H1 (cell line): ENCODE measurements at regions not wholly inside any gene's neighbourhood (a gene's known extent, or its start where the extent isn't known, plus 50 kb on each side); places are given as distances from the start of the nearest gene placed in this dataset.

Experiments
- CTCF ChIA-PET: fragments of 300-600 bp; sonication (Branson Sonifier 250); formaldehyde crosslinking; loops from one replicate; lab custom pipeline; 2021; ENCODE audit not compliant: partially characterized antibody; lab: Charles Lee
- POLR2A ChIA-PET: fragments of 300-600 bp; sonication (Branson Sonifier 250); formaldehyde crosslinking; loops from one replicate; lab custom pipeline; 2021; ENCODE audit warnings: inconsistent platforms; ENCODE audit not compliant: partially characterized antibody; lab: Charles Lee
- DNase-seq, 2 experiments: peaks; one replicate each; pipeline versions ENCODE4 v3.0.0 to v3.0.0-alpha.2; 2010 to 2022; ENCODE audit warnings: low spot score in 2 of 2, low read depth in 1 of 2, mixed read lengths in 1 of 2
- FAIRE-seq: peaks from 2 replicates; lab custom pipeline; 2011; peaks lifted over from hg19 to GRCh38; lab: Jason Lieb, UNC
- H2AFZ ChIP-seq: 2 replicates; pipeline ENCODE4 v1.8.1; 2012; ENCODE audit warnings: low read length, inconsistent platforms
- H2AK5ac ChIP-seq: 2 replicates; pipeline ENCODE4 v1.6.1; 2013; ENCODE audit warnings: low read depth, low read length
- H2BK120ac ChIP-seq: replicated peaks from 2 replicates; pipeline ENCODE3; 2013; ENCODE audit warnings: low read depth, low read length, inconsistent platforms
- H2BK12ac ChIP-seq: 2 replicates; pipeline ENCODE4 v1.6.1; 2013; ENCODE audit warnings: low read depth, low read length
- H2BK15ac ChIP-seq: 2 replicates; pipeline ENCODE4 v1.6.1; 2013; ENCODE audit warnings: low read length
- H2BK20ac ChIP-seq: 2 replicates; pipeline ENCODE4 v1.6.1; 2013; ENCODE audit warnings: low read length
- H2BK5ac ChIP-seq: 2 replicates; pipeline ENCODE4 v1.6.1; 2013; ENCODE audit warnings: low read depth, low read length
- H3K14ac ChIP-seq: 2 replicates; pipeline ENCODE4 v1.6.1; 2013; ENCODE audit warnings: inconsistent platforms; ENCODE audit not compliant: insufficient read length
- H3K18ac ChIP-seq: 2 replicates; pipeline ENCODE4 v1.6.1; 2013; ENCODE audit warnings: low read length; ENCODE audit errors: extremely low read depth
- H3K23ac ChIP-seq: 2 replicates; pipeline ENCODE4 v1.6.1; 2013; ENCODE audit warnings: inconsistent platforms; ENCODE audit not compliant: insufficient read length
- H3K23me2 ChIP-seq: 2 replicates; pipeline ENCODE4 v1.6.1; 2013; ENCODE audit warnings: low read depth, low read length
- H3K27ac ChIP-seq: 2 replicates; pipeline ENCODE4 v1.6.1; 2011; ENCODE audit warnings: low read depth, low read length, inconsistent platforms
- H3K27me3 ChIP-seq, 4 experiments: replicated peaks in 1 of 4; 1 replicate in 1 of 4; 2 replicates in 3 of 4; pipeline versions ENCODE4 v1.6.1 to v1.8.1; 2011 to 2013; ENCODE audit warnings: low read length in 3 of 4, mild to moderate bottlenecking in 3 of 4, inconsistent platforms in 2 of 4, mixed read lengths in 2 of 4, moderate library complexity in 1 of 4; ENCODE audit not compliant: control insufficient read depth in 3 of 4, insufficient read depth in 3 of 4; ENCODE audit errors: extremely low read depth in 1 of 4
- H3K36me3 ChIP-seq, 4 experiments: 2 replicates each; pipeline versions ENCODE4 v1.6.1 to v1.8.1; 2011 to 2013; ENCODE audit warnings: mild to moderate bottlenecking in 4 of 4, low read length in 3 of 4, moderate library complexity in 2 of 4, control low read depth in 1 of 4, inconsistent platforms in 1 of 4; ENCODE audit not compliant: insufficient read depth in 4 of 4, control insufficient read depth in 2 of 4
- H3K4ac ChIP-seq: replicated peaks from 2 replicates; pipeline ENCODE3; 2013; ENCODE audit warnings: low read length, low read depth, mixed read lengths, inconsistent platforms; ENCODE audit not compliant: insufficient read length
- H3K4me1 ChIP-seq, 4 experiments: replicated peaks in 1 of 4; 1 replicate in 1 of 4; 2 replicates in 3 of 4; pipeline versions ENCODE4 v1.6.1 to v1.8.1; 2011 to 2013; ENCODE audit warnings: low read length in 3 of 4, inconsistent platforms in 2 of 4, mixed read lengths in 1 of 4; ENCODE audit not compliant: insufficient read depth in 4 of 4, control insufficient read depth in 3 of 4
- H3K4me2 ChIP-seq, 2 experiments: 2 replicates each; pipeline versions ENCODE4 v1.6.1 to v1.8.1; 2011 to 2013; ENCODE audit warnings: low read depth in 2 of 2, low read length in 2 of 2, control low read depth in 1 of 2, inconsistent platforms in 1 of 2, mild to moderate bottlenecking in 1 of 2; ENCODE audit not compliant: insufficient read depth in 1 of 2
- H3K4me3 ChIP-seq, 4 experiments: fragments of 200-600, 300-600 bp in 1 of 4; sonication (generic), shearing (Covaris generic), sonication (Bioruptor Twin) in 1 of 4; 2 replicates each; pipeline versions ENCODE4 v1.5.1 to v1.8.1; 2011 to 2016; ENCODE audit warnings: low read length in 4 of 4, low read depth in 3 of 4, control low read depth in 2 of 4, inconsistent platforms in 2 of 4, mild to moderate bottlenecking in 2 of 4, mixed read lengths in 1 of 4, moderate library complexity in 1 of 4; ENCODE audit not compliant: insufficient read depth in 2 of 4; ENCODE audit errors: extremely low read depth in 1 of 4
- H3K56ac ChIP-seq: replicated peaks from 2 replicates; pipeline ENCODE3; 2013; ENCODE audit warnings: low read depth, mild to moderate bottlenecking, mixed read lengths, low read length, inconsistent platforms; ENCODE audit not compliant: insufficient read length
- H3K79me1 ChIP-seq: 2 replicates; pipeline ENCODE4 v1.6.1; 2013; ENCODE audit warnings: low read depth, low read length, control low read depth
- H3K79me2 ChIP-seq, 2 experiments: 2 replicates each; pipeline versions ENCODE4 v1.6.1 to v1.8.1; 2012 to 2013; ENCODE audit warnings: low read length in 2 of 2, mild to moderate bottlenecking in 2 of 2, inconsistent platforms in 1 of 2; ENCODE audit not compliant: insufficient read depth in 2 of 2, control insufficient read depth in 1 of 2
- H3K9ac ChIP-seq, 4 experiments: replicated peaks in 1 of 4; 1 replicate in 1 of 4; 2 replicates in 3 of 4; pipeline versions ENCODE4 v1.6.1 to v1.8.1; 2011 to 2013; ENCODE audit warnings: low read depth in 3 of 4, low read length in 3 of 4, control low read depth in 2 of 4, mild to moderate bottlenecking in 2 of 4, moderate library complexity in 2 of 4, inconsistent platforms in 1 of 4; ENCODE audit errors: extremely low read depth in 1 of 4
- H3K9me3 ChIP-seq, 2 experiments: 2 replicates each; pipeline versions ENCODE4 v1.6.1 to v1.8.1; 2012 to 2013; ENCODE audit warnings: mild to moderate bottlenecking in 2 of 2, moderate library complexity in 2 of 2, control low read depth in 1 of 2, inconsistent platforms in 1 of 2, low read depth in 1 of 2, low read length in 1 of 2, mixed read lengths in 1 of 2; ENCODE audit not compliant: insufficient read depth in 2 of 2
- H4K20me1 ChIP-seq, 2 experiments: replicated peaks in 1 of 2; 2 replicates each; pipeline versions ENCODE3 to v1.8.1; 2011 to 2013; ENCODE audit warnings: inconsistent platforms in 2 of 2, low read length in 2 of 2, mild to moderate bottlenecking in 1 of 2; ENCODE audit not compliant: insufficient read depth in 2 of 2, control insufficient read depth in 1 of 2
- H4K5ac ChIP-seq: 2 replicates; pipeline ENCODE4 v1.6.1; 2013; ENCODE audit warnings: low read length, low read depth, mixed read lengths, inconsistent platforms; ENCODE audit not compliant: insufficient read length
- H4K8ac ChIP-seq: 2 replicates; pipeline ENCODE4 v1.8.0; 2013; ENCODE audit warnings: mild to moderate bottlenecking, moderate library complexity, low read length, inconsistent platforms; ENCODE audit not compliant: insufficient read depth; ENCODE audit errors: extremely low read depth
- H4K91ac ChIP-seq: replicated peaks from 2 replicates; pipeline ENCODE3; 2013; ENCODE audit warnings: low read length, mixed read lengths, inconsistent platforms; ENCODE audit not compliant: insufficient read length
- CEBPB ChIP-seq: IDR thresholded peaks from 2 replicates; pipeline ENCODE4 v1.6.1; 2012; ENCODE audit warnings: low read depth, low read length
- CTBP2 ChIP-seq: IDR thresholded peaks from 2 replicates; pipeline ENCODE4 v1.7.0; 2011; ENCODE audit warnings: borderline replicate concordance, mild to moderate bottlenecking, moderate library complexity, mixed read lengths, low read length; ENCODE audit not compliant: insufficient read depth, insufficient read length
- E2F6 ChIP-seq: IDR thresholded peaks from 2 replicates; pipeline ENCODE4 v1.6.1; 2012; ENCODE audit warnings: inconsistent platforms
- EGR1 ChIP-seq: IDR thresholded peaks from 2 replicates; pipeline ENCODE4 v1.6.1; 2011; ENCODE audit warnings: low read depth, low read length, borderline replicate concordance
- FOSL1 ChIP-seq: IDR thresholded peaks from 2 replicates; pipeline ENCODE4 v1.6.1; 2011; ENCODE audit warnings: mild to moderate bottlenecking, low read depth, low read length, moderate library complexity; ENCODE audit not compliant: insufficient read depth
- NANOG ChIP-seq: IDR thresholded peaks from 2 replicates; pipeline ENCODE4 v1.6.1; 2011; ENCODE audit warnings: low read length, low read depth, mild to moderate bottlenecking, inconsistent platforms; ENCODE audit not compliant: insufficient read depth, poor library complexity, severe bottlenecking
- POU5F1 ChIP-seq: IDR thresholded peaks from 2 replicates; pipeline ENCODE4 v1.6.1; 2011; ENCODE audit warnings: low read depth, mild to moderate bottlenecking, low read length, moderate library complexity
- RXRA ChIP-seq: IDR thresholded peaks from 2 replicates; pipeline ENCODE4 v1.6.1; 2011; ENCODE audit warnings: low read depth, mild to moderate bottlenecking, low read length, moderate library complexity; ENCODE audit not compliant: insufficient read depth
- SIRT6 ChIP-seq: IDR thresholded peaks from one replicate; pipeline ENCODE4 v1.7.1; 2012; ENCODE audit warnings: low read length, inconsistent platforms
- TEAD4 ChIP-seq: IDR thresholded peaks from 2 replicates; pipeline ENCODE4 v1.6.1; 2012; ENCODE audit warnings: low read depth, low read length, inconsistent platforms, mixed read lengths
- YY1 ChIP-seq: IDR thresholded peaks from 2 replicates; pipeline ENCODE4 v1.6.1; 2011; ENCODE audit warnings: low read depth, mild to moderate bottlenecking, low read length
- ZNF274 ChIP-seq: IDR thresholded peaks from 2 replicates; pipeline ENCODE4 v1.7.0; 2012; ENCODE audit warnings: low read length, borderline replicate concordance; ENCODE audit errors: extremely low read depth
- TF ChIP-seq, protein P1 (sequence below): IDR thresholded peaks from 2 replicates; pipeline ENCODE4 v1.6.1; 2011; ENCODE audit warnings: low read depth, mild to moderate bottlenecking, low read length; ENCODE audit not compliant: insufficient read depth

- Histone ChIP-seq H3K79me1 (no peaks in the 10 kb centered on the region), H3K36me3 (no peaks in the 10 kb centered on the region), H4K91ac (no peak overlapping the region), H3K23me2 (no peaks in the 10 kb centered on the region; the same call in 1 of the 2 replicates), H3K4ac (no peak overlapping the region), H4K20me1 (no peaks in the 10 kb centered on the region), H3K23ac (no peak overlapping the region), H2BK12ac (no peak overlapping the region), H3K4me1 (peaks cover 0 to 4% (median 0%) of the 10 kb centered on the region in 4 experiments; a peak in 1 of 7 replicates), H3K4me3 (no peak overlapping the region), H3K18ac (no peak overlapping the region), H3K9me3 (no peaks in the 10 kb centered on the region), H4K8ac (no peak overlapping the region), H3K27ac (no peak overlapping the region), H2AK5ac (no peak overlapping the region), H2BK15ac (no peak overlapping the region), H2BK5ac (no peak overlapping the region), H2BK120ac (no peak overlapping the region), H3K4me2 (no peak overlapping the region), H3K14ac (no peak overlapping the region), H3K9ac (no peak overlapping the region), H3K56ac (no peak overlapping the region), H4K5ac (no peak overlapping the region), H2BK20ac (no peak overlapping the region), H3K27me3 (no peaks in the 10 kb centered on the region), H2AFZ (no peak overlapping the region), H3K79me2 (no peaks in the 10 kb centered on the region)
- TF ChIP-seq EGR1: no peak
- no peak for TF ChIP-seq SIRT6
- TF ChIP-seq RXRA: no peak
- TF ChIP-seq NANOG: no peak
- TF ChIP-seq, protein P1, sequence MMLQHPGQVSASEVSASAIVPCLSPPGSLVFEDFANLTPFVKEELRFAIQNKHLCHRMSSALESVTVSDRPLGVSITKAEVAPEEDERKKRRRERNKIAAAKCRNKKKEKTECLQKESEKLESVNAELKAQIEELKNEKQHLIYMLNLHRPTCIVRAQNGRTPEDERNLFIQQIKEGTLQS: no peak
- no peak for TF ChIP-seq CTBP2
- no peak for TF ChIP-seq E2F6
- TF ChIP-seq YY1: no peak
- no peak for TF ChIP-seq POU5F1
- no peak for TF ChIP-seq FOSL1
- TF ChIP-seq TEAD4: no peak
- TF ChIP-seq ZNF274: no peak
- TF ChIP-seq CEBPB: no peak
- DNase-seq (no peak), FAIRE-seq (no peak)
- POLR2A ChIA-PET: no interaction called here
- CTCF ChIA-PET: interaction anchor here (0.7 kb wide), 1 partner anchor 517 kb away, joined by 3 read pairs; no protein-coding TSS in a partner anchor
These were observed 960.6 kb downstream of the MAT2B start for GRCh38 chr5:164466033-164466432.
